ENCODE measurements at regions not wholly inside any gene's neighbourhood (a gene's known extent, or its start where the extent isn't known, plus 50 kb on each side); places are given as distances from the start of the nearest gene placed in this dataset.

DNA sequence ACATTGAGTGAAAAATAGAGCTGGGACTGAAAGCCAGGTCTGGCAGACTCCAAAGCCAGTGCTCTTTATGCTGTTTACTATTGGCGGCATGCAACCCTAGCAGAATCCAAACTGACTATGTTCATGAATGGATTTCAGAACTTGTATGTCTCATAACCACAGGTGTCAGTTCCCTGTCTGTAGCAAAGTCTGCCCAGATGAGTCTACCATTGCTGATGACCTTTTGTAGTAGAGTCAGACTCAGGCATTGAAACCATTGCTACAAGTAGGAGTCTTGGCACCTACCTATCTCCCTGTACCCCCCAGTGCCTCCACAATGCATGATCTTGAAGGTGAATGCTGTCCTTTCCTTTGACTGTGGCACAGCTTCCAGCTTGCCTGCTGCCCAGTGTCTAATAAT, 157.2 kb upstream of the ROPN1 start:
- TF ChIP-seq, protein P1, sequence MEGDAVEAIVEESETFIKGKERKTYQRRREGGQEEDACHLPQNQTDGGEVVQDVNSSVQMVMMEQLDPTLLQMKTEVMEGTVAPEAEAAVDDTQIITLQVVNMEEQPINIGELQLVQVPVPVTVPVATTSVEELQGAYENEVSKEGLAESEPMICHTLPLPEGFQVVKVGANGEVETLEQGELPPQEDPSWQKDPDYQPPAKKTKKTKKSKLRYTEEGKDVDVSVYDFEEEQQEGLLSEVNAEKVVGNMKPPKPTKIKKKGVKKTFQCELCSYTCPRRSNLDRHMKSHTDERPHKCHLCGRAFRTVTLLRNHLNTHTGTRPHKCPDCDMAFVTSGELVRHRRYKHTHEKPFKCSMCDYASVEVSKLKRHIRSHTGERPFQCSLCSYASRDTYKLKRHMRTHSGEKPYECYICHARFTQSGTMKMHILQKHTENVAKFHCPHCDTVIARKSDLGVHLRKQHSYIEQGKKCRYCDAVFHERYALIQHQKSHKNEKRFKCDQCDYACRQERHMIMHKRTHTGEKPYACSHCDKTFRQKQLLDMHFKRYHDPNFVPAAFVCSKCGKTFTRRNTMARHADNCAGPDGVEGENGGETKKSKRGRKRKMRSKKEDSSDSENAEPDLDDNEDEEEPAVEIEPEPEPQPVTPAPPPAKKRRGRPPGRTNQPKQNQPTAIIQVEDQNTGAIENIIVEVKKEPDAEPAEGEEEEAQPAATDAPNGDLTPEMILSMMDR (IDR thresholded peaks at IDR 0.05; ENCODE audit: control extremely low read depth in 1 of 3, insufficient read depth in 1 of 3, low read depth in 1 of 3, low read length in 3 of 3): no peak
- TF ChIP-seq, protein P2, sequence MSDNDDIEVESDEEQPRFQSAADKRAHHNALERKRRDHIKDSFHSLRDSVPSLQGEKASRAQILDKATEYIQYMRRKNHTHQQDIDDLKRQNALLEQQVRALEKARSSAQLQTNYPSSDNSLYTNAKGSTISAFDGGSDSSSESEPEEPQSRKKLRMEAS (IDR thresholded peaks at IDR 0.05): no peak
- TF ChIP-seq POLR2A (IDR thresholded peaks at IDR 0.05; ENCODE audit: control extremely low read depth in 1 of 2, low read depth in 2 of 2, low read length in 2 of 2): no peak
- TF ChIP-seq EP300 (IDR thresholded peaks at IDR 0.05; ENCODE audit: borderline replicate concordance in 1 of 2, low read depth in 2 of 2, low read length in 2 of 2): no peak
- TF ChIP-seq RNF2 (IDR thresholded peaks at IDR 0.05; ENCODE audit: borderline replicate concordance, low read depth, low read length, missing control alignments, poor library complexity, severe bottlenecking): no peak
- no peak for TF ChIP-seq ASH2L (IDR thresholded peaks at IDR 0.05; ENCODE audit: low read length)
- TF ChIP-seq NRF1 (IDR thresholded peaks at IDR 0.05; ENCODE audit: low read depth, low read length): no peak
- no peak for TF ChIP-seq EZH2 (IDR thresholded peaks at IDR 0.05; ENCODE audit: low read depth, low read length, severe bottlenecking)
